NCI-H1930 (cell line): ENCODE measurements at regions not wholly inside any gene's neighbourhood (a gene's known extent, or its start where the extent isn't known, plus 50 kb on each side); places are given as distances from the start of the nearest gene placed in this dataset.

Experiments used
- DNase-seq, 2 experiments: peaks; one replicate each; lab custom pipeline; 2025; lab: John Stamatoyannopoulos, UW

GRCh38 chr1:101316799-101317198 lies 80.0 kb downstream of the S1PR1 start:
- no peak for DNase-seq

- DNase-seq, result no peak
Measured at GRCh38 chr1:101317590-101317989, 80.8 kb downstream of the S1PR1 start.

DNA sequence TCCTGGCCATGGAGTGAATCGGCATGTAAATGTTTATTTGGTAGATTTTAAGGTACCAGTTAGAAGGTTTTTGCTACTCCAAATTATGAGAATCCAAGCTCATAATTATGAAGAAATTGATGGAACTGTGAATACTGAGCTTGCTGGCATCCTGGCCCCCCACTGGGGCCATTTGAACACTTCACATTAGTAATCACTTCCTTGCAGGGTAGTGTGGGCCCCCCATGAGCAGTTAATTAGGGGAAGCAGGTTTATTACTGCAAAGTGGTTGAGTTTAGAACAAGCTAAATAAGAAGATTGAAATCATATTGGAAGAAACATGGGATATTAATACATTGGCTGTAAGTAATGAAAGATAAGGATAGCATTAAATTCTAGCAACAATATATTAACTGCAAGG lies 86.7 kb downstream of the S1PR1 start:
- no peak for DNase-seq

DNA sequence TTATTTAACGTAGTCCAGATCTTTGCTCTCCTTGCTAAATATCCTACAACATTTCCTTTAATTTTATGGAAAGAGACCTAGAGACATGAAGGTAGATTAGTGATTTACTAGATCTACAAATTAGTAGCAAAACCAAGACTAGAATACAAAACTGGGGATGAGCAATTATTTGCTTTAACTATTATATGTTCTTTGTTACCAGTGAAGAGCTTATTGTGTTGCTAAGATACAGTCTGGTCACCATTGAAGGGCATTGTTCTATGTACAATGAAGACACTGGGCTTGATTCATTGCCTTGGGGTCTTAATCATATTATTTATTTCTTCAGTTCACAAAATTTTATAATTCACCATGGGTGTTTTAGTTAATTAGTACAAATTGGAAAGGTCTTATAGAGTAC lies 88.3 kb downstream of the S1PR1 start:
- DNase-seq, result peak; percentile 62 to 76

DNA sequence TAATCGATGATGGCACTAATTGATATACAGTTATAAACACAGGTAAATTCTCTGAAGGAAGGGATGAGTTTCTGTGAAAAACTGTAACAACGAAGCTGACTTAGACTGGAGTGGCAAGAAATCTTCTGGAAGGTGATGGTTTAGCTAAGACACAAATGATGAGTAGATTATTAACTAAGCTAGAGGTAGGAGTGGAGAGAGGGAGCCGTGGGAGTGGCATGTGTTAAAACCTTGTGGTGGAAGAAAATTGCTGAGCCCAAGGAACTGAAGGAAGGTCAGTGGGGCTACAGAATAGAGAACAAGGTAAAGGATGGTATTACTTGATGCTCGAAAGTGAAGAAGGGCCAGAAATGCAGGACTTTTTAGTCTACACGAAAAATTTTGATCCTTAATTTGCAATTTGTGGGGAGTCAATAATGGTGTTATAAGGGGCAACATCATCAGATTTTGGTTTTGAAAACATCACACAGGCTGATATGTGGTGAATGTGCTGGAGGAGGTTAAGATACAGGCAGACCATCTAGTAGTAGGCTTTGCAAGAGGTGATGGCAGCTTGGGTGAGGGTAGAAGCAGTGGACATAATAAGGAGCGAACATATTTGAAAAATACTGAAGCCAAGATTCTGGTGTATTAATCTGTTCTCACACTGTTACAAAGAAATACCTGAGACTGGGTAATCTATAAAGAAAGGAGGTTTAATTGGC lies 93.8 kb downstream of the S1PR1 start:
- DNase-seq, result no peak

DNA sequence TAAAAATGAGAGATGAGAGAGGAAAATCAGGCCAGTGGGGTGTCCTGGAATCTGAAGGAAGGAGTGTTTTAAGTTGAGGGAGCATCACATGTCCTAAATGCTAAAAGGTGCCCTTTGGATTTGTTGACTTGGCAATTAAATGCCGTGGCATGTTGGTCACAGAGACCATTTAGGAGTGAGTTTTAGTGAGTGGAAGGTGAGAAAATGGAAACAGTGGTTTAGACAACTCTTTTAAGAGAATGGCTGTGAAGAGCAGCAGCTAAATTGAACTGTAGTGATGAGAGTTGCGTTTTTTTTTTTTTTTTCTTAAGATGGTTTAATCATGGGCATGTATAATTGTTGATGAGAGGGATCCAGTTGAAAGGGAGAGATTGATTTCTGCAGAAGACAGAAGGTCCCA lies 95.0 kb downstream of the S1PR1 start:
- no peak for DNase-seq

DNA sequence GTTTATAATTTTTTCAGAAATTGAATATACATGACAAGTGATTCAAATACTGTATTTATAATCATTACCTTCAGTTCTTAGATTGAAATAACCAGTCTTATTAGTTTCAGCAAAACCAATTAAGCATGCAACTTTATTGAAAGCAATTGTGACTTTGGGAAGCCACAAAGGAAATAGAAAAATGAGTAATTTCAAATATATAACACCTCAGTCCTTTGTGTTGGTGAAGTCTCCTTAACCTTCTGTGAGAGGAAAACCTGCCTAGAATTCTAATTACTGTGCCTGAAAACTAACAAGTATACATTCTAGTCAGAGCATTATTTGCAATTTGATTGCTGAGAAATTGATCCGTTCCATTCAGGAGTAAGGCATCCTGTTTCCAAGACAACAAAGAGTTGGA lies 95.8 kb downstream of the S1PR1 start:
- DNase-seq, result no peak

DNA sequence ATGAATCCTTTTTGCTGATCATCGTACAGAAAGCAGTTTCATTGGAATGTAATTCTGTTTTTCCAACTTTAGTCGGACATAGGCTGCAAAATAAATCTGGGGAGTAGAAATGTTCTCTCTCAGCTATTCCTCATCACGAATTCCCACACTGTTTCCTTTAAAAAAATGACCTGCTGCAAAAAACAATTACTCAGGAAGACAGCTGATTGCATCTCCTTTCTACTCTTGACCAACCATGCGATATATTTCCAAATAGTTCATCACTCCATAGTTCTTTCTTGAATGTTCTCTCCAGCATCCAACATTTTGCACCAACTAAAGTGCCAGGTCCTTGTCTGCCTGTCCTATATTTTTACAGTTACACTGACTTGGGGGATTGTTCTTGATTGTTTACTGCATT lies 96.4 kb downstream of the S1PR1 start:
- no peak for DNase-seq

GRCh38 chr1:101337968-101338367 lies 101.1 kb downstream of the S1PR1 start:
- no peak for DNase-seq

GRCh38 chr1:101338714-101339430 lies 102.1 kb downstream of the S1PR1 start:
- no peak for DNase-seq

GRCh38 chr1:101344745-101345144 lies 107.9 kb downstream of the S1PR1 start:
- no peak for DNase-seq

GRCh38 chr1:101346419-101346818 lies 109.6 kb downstream of the S1PR1 start:
- DNase-seq, result no peak

DNA sequence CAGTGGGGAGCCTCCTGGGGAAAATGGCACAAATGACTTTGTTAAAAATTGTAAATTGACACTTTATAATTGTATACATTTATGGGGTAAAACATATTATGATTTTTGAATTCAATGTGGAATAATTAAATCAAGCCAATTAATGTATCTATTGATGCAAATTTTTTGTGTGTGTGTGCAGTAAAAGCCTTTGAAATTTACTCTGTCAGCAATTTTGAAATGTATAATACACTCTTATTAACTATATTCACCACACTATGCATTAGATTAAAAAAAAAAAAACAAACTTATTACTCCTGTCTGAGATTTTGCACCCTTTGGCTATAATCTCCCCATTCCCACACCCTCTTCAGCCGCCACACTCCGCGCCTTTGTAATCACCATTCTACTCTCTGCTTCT lies 119.2 kb downstream of the S1PR1 start:
- no peak for DNase-seq

DNA sequence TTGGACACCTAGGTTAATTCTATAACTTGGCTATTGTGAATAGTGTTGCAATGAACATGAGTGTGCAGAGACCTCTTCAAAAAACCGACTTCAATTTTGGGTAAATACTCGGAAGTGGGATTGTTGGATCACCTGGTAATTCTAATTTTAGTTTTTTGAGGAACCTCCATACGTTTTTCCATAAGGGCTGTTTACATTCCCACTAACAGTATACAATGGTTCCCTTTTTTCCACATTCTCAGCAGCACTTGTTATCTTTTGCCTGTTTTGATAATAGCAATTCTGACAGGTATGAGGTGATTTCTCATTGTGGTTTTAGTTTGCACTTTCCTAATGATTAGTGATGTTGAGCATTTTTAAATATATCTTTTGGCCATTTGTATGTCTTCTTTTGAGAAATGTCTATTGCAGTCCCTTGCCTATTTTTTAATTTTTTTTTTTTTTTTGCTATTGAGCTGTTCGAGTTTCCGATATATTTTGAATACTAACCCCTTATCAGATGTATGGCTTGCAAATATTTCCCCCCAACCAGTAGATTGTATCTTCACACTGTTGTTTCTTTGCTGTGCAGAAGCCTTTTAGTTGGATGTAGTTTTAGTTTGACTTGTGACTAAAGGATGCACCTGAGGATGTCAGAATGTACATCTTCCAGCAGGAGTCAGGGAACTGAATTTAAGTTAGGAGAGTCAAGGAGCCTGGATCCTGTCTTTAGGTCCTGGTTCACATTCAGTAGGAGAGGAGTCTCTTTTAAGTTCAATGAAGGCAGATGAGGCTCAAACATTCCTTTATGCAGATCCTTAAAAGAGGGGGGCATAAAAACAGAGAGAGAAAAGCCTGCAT lies 120.0 kb downstream of the S1PR1 start:
- DNase-seq, result no peak

DNA sequence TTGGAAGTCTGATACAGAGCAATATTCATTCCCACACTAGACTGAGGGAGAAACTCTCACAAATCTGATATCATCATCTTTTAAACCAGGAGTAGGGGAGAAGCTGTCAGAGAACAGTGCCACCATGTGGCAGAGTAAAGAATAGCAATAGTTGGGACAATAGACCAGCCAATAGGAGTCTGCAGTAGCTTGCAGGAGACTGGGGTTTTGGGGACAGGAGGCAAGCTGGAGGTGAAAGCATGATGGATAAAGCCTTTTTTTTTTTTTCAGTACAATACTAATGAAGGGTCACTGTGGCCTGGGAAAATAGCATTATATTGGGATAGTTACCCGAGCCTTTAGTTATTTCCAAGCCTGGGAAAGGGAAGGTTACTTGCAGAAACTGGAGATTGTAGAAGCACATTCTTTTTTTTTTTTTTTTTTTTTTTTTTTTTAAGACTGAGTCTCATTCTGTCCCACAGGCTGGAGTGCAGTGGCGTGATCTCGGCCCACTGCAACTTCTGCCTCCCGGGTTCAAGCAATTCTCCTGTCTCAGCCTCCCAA lies 120.7 kb downstream of the S1PR1 start:
- DNase-seq, result peak; percentile 59 to 66

GRCh38 chr1:101360506-101360905 lies 123.7 kb downstream of the S1PR1 start:
- DNase-seq, result no peak

DNA sequence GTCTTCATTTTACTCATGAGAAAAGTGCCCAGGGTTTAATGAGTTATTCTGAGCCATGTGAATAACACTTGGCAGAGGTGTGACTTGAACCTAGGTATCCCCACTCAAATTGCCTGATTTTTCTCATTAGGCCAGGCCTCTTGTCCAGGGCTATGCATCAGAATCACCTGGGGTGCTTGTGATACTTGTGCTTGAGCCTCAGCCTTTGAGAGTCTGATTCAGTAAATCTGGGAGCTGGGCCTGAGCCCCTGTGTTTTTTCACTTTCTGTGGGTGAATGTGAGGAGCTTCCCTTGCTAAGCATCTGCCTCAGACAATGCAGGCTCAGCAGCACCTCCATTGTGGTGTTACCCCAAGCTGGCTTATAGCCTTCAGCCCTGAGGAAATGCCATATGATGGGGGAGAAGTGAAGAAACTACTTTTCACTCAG lies 127.1 kb downstream of the S1PR1 start:
- DNase-seq, result no peak

DNA sequence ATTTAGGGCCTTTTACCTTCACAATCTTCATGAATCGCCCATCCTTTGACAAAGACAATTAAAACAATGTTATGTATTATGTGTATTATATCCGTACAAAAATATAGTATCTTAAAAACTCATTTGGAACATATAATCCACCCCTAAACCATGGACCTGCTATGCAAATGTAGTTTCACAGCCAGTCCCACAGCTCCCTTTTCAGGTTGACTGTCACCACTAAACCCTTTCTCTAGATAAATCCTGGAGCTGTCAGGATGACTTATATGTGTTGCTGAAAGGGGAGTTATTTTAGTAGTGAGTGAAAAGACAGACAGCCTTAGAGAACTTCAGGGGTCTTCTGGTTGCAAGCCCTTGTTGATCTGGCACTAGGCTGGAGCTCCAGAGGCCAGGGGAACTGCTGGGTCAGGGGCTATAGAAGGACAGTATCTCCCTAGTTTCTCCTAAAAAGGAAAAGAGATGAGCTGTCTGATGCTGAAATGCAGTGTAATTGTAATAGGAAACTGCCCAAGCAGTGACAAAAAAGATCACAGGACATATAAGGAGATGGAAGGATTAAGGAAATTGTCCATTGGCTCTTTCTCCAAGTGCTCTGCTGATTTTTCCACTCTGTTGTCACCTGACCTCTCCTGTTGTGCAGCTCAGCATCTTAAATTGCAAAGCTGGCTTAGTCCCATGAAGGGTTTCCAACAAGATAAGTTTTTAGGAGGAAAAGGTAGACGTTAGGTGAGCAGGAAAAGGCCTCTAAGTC lies 127.7 kb downstream of the S1PR1 start:
- DNase-seq, result no peak

- DNase-seq, result no peak
Measured at GRCh38 chr1:101365186-101365585, 128.4 kb downstream of the S1PR1 start.

GRCh38 chr1:101365878-101366277 lies 129.1 kb downstream of the S1PR1 start:
- DNase-seq, result no peak

DNA sequence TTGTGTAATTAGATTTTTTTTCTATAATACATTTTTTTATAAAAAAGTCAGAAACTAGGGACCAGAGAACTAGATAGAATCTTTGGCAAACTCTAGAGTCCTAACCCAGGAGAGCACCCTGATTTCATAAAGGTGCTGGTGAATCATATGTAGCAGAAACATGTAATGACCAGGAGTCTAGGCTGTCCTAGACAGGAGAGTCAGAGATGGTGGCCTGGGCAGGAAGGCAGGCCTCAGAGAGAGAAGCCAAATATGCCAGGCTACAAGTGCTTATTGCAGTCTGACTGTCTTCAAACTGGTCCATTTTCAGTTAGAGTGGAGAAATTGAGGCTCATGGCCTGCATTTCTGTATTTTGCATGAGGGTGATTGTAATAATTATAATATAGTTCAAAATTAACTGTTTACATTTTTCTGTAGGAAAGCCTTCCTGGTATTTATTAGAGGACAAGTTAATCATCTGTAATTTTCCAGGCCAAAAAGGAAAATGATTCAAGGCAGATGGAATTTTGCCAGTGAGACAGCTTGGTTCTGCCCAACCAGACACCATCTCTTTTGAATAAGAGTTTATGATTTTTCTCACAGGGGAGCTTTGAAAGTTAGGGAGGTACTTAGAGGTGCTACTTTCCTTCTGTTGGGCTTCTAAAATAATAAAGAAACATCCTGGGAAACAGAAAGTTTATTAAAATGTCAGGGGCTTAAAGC lies 129.8 kb downstream of the S1PR1 start:
- no peak for DNase-seq
